ENCODE measurements at regions not wholly inside any gene's neighbourhood (a gene's known extent, or its start where the extent isn't known, plus 50 kb on each side); places are given as distances from the start of the nearest gene placed in this dataset.

DNA sequence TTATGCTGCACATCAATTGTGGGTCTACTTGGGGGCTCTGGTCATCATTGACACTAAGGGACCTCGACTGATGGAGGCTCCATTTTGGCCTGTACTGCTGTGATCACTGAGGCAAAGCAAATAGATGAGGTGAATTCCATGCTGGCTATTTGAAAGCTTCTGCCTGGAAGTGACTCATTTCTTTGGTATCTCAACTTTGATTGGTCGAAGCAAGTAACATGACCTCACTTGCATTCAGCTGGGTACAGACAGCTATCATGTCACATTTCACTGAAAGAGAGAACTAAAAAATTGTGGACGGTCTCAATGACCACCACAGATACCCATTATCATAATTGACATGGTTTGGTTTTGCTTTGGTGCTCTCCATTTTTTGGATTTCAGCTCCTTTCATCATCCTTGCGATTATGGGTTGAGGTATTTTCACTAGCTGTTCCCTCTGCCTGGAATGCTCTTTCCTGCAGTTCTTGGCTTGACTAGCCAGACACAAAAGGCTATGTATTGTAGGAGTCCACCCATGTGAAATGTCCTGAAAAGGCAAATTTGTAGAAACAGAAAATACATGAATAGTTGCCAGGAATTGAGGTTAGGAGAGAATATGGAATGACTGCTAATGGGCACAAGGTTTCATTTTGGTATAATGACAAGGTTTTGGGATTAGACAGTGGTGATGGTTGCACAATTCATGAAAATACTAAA, 369.2 kb upstream of the LCORL start:
- Histone ChIP-seq H4K20me1 (ENCODE audit: control insufficient read depth, insufficient read depth) (no peaks in the 10 kb centered on the region), H3K4me1 (ENCODE audit: control insufficient read depth, insufficient read depth, low read length) (no peaks in the 10 kb centered on the region), H3K27me3 (replicated peaks in 1 of 2; ENCODE audit: control insufficient read depth in 2 of 2, insufficient read depth in 2 of 2, low read length in 1 of 2) (no peaks in the 10 kb centered on the region), H3K27ac (ENCODE audit: control insufficient read depth, insufficient read depth) (no peak overlapping the region), H3K9ac (ENCODE audit: control insufficient read depth, insufficient read depth, low read length) (no peak overlapping the region), H3K4me3 (no peak overlapping the region), H2AFZ (ENCODE audit: control insufficient read depth, low read depth, low read length) (no peak overlapping the region), H3K4me2 (ENCODE audit: control insufficient read depth, insufficient read depth) (no peak overlapping the region), H3K36me3 (ENCODE audit: control insufficient read depth in 2 of 2, insufficient read depth in 2 of 2, low read length in 1 of 2) (no peaks in the 10 kb centered on the region), H3K79me2 (ENCODE audit: control insufficient read depth, insufficient read depth, low read length) (no peaks in the 10 kb centered on the region), H3K9me3 (replicated peaks; ENCODE audit: control insufficient read depth, insufficient read depth, low read length) (no peaks in the 10 kb centered on the region)
- POLR2A ChIA-PET = no interaction called here
- DNase-seq (ENCODE audit: low read depth, low spot score) = no peak
- RAD21 ChIA-PET (ENCODE audit: unreplicated experiment) = no interaction called here
- FAIRE-seq = no peak
- TF ChIP-seq RCOR1 (conservative IDR thresholded peaks at IDR 0.05; ENCODE audit: low read depth, low read length) (no peak), CHD1 (IDR thresholded peaks at IDR 0.05; ENCODE audit: low read depth, low read length) (no peak), BRCA1 (IDR thresholded peaks at IDR 0.05; ENCODE audit: low read depth, low read length) (no peak), CBX5 (IDR thresholded peaks at IDR 0.05; ENCODE audit: low read depth) (no peak), PML (IDR thresholded peaks at IDR 0.05; ENCODE audit: low read length) (no peak), ZSCAN29 (IDR thresholded peaks at IDR 0.05) (no peak), ZNF384 (IDR thresholded peaks at IDR 0.05; ENCODE audit: borderline replicate concordance, low read depth, low read length) (no peak), EP300 (IDR thresholded peaks at IDR 0.05; ENCODE audit: borderline replicate concordance in 1 of 2, control insufficient read depth in 1 of 2, low read depth in 2 of 2, low read length in 2 of 2) (no peak), POLR2AphosphoS5 (IDR thresholded peaks at IDR 0.05; ENCODE audit: low read length) (no peak), CBX3 (IDR thresholded peaks at IDR 0.05; ENCODE audit: borderline replicate concordance, low read depth) (no peak), CHD4 (IDR thresholded peaks at IDR 0.05) (no peak), RAD21 (IDR thresholded peaks at IDR 0.05; ENCODE audit: insufficient read depth, low read depth, low read length) (no peak), EZH2 (IDR thresholded peaks at IDR 0.05; ENCODE audit: borderline replicate concordance, control insufficient read depth, low read depth, low read length) (no peak), ATF7 (IDR thresholded peaks at IDR 0.05; ENCODE audit: low read depth) (no peak), NBN (IDR thresholded peaks at IDR 0.05) (no peak)
- intact Hi-C loops (cut with micrococcal nuclease; ENCODE audit: unreplicated experiment) (no loop called here), in situ Hi-C loops (cut with MboI) (no loop called here)
- SMC1A ChIA-PET (ENCODE audit: uncharacterized antibody, unreplicated experiment) = no interaction called here
- BruUV-seq (replicated peaks) = no TSS peak
- peak; percentile 34; the same call in 2 of the 3 replicates for ATAC-seq
- 0% methylated on average over 4 of the region's 4 CpGs for WGBS (ENCODE audit: insufficient coverage, insufficient replicate concordance, low lambda C conversion rate, missing lambda C conversion rate)
- CTCF ChIA-PET = no interaction called here

Data from GM12878 (cell line).